Adipocyte (in vitro differentiated cells): ENCODE measurements at regions not wholly inside any gene's neighbourhood (a gene's known extent, or its start where the extent isn't known, plus 50 kb on each side); places are given as distances from the start of the nearest gene placed in this dataset.
"Not testable (repeated sequence)": the region's sequence is repeated elsewhere in the genome, so short reads cannot be mapped to it uniquely, and the experiment has no call there.

Experiments
- DNase-seq: peaks from one replicate; pipeline ENCODE4 v3.0.0-alpha.2; 2015; ENCODE audit warnings: low read depth
- H3K27me3 ChIP-seq: replicated peaks from 2 replicates; pipeline ENCODE4 v1.7.0; 2013; ENCODE audit warnings: mild to moderate bottlenecking, low read length, moderate library complexity; ENCODE audit not compliant: control insufficient read depth, insufficient read depth
- H3K36me3 ChIP-seq: 2 replicates; pipeline ENCODE4 v1.7.0; 2013; ENCODE audit warnings: low read length, mild to moderate bottlenecking, moderate library complexity; ENCODE audit not compliant: control insufficient read depth, insufficient read depth, severe bottlenecking
- H3K4me1 ChIP-seq: 2 replicates; pipeline ENCODE4 v1.7.0; 2013; ENCODE audit warnings: mild to moderate bottlenecking, low read length, moderate library complexity; ENCODE audit not compliant: control insufficient read depth, insufficient read depth
- H3K4me3 ChIP-seq: 2 replicates; pipeline ENCODE4 v1.7.0; 2013; ENCODE audit warnings: mild to moderate bottlenecking, low read length, moderate library complexity
- H3K9ac ChIP-seq: 2 replicates; pipeline ENCODE4 v1.7.0; 2013; ENCODE audit warnings: mild to moderate bottlenecking, low read length, moderate library complexity
- H3K9me3 ChIP-seq: 2 replicates; pipeline ENCODE4 v1.7.0; 2013; ENCODE audit warnings: mild to moderate bottlenecking, low read length, moderate library complexity; ENCODE audit not compliant: control insufficient read depth

DNA sequence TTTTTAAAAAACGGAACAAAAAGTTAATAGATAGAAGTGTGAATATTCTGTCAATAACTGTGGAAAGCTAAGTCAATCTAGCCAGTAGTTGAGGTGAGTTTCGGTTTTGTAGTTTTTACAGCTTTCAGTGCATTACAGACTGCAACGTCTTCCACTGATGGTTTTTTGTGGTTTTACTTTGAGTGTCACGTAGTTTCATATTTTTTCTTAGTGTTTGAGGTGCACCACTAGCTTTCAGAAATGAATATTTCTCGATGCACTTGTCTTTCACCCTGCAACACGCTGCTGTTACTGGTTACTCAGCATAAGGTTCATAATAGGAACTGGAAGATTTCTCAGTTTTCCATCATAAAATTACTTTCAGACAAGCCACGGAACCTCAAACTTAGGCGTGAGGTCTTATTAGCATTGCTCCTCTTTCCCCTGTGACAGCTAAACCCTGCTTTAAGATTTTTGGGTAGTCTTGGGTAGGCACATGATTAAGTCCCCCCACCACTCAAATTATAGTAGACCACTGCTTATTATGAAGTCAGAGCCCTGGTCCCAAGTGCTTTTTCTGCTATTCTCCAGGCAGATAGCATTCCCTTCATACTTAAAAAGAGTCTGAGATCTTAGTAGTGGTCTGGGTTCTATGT is 1412.7 kb downstream of the KCNT2 start:
- Histone ChIP-seq H3K36me3 (no peaks in the 10 kb centered on the region), H3K27me3 (no peaks in the 10 kb centered on the region), H3K9ac (no peak overlapping the region), H3K4me1 (no peaks in the 10 kb centered on the region), H3K9me3 (no peaks in the 10 kb centered on the region), H3K4me3 (no peak overlapping the region)
- no peak for DNase-seq

DNA sequence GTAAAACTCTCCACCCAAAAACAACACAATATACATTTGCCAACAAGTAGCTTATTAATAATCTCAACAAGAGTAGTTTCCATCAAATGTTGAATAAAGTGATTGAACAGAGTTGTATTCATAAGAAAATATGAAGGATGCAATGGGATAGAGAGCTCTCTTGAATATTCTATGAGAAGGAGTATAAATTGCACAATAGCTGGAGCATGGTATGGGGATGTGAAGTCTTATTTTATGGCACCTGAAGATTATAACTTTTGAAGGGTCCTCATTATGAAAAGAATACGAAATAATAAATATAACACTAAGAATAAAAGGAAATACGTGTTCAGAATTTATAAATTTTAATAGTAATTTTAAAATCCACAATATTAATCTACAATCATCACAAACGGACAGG is 1415.1 kb downstream of the KCNT2 start:
- Histone ChIP-seq H3K4me3 (no peak overlapping the region), H3K9me3 (no peaks in the 10 kb centered on the region), H3K36me3 (no peaks in the 10 kb centered on the region), H3K27me3 (no peaks in the 10 kb centered on the region), H3K9ac (no peak overlapping the region), H3K4me1 (no peaks in the 10 kb centered on the region)
- no peak for DNase-seq

DNA sequence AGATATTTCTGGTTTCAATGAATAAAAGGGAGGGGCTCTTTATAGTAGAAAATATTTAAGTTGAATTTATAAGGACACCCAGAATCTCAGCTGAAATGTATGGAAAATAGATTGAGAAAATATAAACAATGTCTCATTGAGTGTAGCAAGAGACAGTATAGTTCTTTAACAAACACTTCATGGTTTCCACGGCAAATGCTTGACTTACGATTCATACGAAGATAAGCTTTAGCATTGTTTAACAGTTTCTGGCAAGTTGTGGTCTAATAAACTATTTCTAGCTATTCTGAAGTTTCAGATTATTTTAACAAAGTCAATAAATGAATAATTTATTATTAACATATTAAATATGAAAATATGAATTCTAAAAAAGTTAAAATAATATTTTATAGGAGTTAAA is 1419.4 kb downstream of the KCNT2 start:
- no peaks in the 10 kb centered on the region for H3K9me3 ChIP-seq
- no peaks in the 10 kb centered on the region for H3K4me1 ChIP-seq
- no peak overlapping the region for H3K9ac ChIP-seq
- H3K36me3 ChIP-seq, result no peaks in the 10 kb centered on the region
- peak; percentile 25 for DNase-seq
- H3K4me3 ChIP-seq, result no peak overlapping the region
- H3K27me3 ChIP-seq, result no peaks in the 10 kb centered on the region

DNA sequence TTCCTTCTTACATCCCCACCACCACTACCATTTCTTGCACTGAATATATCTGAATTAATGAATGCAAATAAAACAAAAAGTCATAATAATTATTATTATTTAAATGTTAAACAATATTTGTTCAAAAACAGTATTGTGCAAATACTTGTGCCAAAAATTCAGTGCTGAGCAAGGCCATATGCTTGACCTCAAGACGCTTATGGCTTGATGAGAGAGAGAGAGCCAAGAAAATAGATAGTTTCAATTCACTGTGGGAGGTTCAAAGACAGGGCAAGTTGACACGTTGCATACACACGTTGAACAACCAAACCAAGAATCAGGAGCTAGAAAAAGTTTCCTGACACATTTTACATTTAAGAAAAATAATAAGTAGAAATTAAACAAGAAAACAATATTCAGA is 1421.7 kb downstream of the KCNT2 start:
- DNase-seq, result no peak
- no peak overlapping the region for H3K9ac ChIP-seq
- H3K27me3 ChIP-seq, result no peaks in the 10 kb centered on the region
- H3K36me3 ChIP-seq, result no peaks in the 10 kb centered on the region
- H3K4me1 ChIP-seq, result no peaks in the 10 kb centered on the region
- no peaks in the 10 kb centered on the region for H3K9me3 ChIP-seq
- no peak overlapping the region for H3K4me3 ChIP-seq

DNA sequence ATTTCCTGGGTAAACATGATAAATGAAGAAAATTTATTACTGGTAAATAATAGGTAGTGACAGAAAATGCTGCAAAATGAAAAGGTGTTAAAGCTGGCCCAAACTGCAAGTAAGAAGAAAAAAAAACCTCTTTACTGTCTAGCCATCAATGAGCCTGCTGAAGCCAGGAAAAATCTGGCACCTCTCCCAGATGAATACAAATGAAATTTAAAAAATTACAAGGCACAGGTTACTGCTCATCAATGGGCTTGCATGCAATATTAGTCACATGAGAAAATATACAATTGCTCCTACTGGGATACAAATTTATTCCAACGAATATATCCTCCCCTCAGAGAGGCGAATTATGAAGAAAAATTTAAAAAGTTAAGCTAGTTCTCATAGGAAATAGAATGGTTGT is 1422.5 kb downstream of the KCNT2 start:
- DNase-seq, result no peak
- H3K9ac ChIP-seq, result no peak overlapping the region
- H3K36me3 ChIP-seq, result no peaks in the 10 kb centered on the region
- H3K4me1 ChIP-seq, result no peaks in the 10 kb centered on the region
- H3K4me3 ChIP-seq, result no peak overlapping the region
- no peaks in the 10 kb centered on the region for H3K27me3 ChIP-seq
- no peaks in the 10 kb centered on the region for H3K9me3 ChIP-seq

DNA sequence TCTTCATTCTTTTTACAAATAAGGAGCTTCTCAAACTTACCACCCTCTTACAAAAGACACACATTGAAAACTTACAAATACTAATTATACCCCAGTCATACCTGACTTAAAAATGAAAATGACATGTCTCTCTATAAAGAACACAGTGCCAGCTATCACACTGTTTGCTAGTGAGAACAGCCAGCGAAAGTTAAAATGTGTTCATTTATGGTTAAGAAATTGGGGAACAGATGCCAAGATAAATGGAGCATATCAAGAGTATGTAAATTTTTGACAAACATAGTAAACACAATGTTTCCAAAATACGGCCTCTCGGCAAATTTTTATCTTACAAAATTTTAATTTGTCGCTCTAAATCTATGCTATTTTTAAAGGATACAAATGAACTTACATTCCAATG is 1422.9 kb downstream of the KCNT2 start:
- no peaks in the 10 kb centered on the region for H3K4me1 ChIP-seq
- H3K9ac ChIP-seq, result no peak overlapping the region
- no peaks in the 10 kb centered on the region for H3K9me3 ChIP-seq
- DNase-seq, result no peak
- H3K4me3 ChIP-seq, result no peak overlapping the region
- no peaks in the 10 kb centered on the region for H3K27me3 ChIP-seq
- no peaks in the 10 kb centered on the region for H3K36me3 ChIP-seq

DNA sequence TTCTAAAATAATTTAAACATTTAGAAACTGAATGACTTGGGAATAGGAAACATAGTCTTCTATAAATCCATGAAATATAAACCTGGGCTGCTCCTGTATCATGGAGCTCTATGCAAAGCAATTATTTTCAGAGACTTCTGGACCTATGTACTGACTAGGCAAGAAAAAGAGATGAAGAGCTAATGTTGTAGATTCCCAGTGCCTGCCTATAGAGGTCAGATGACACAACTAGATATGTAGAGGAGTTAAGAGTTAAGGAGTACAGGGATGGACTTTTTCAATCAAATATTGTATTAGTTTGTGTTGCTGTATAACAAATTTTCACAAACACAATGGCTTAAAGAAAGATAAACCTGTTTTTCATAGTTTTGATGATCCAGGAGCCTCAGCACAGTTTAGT is 1434.5 kb downstream of the KCNT2 start:
- DNase-seq, result no peak
- H3K36me3 ChIP-seq, result no peaks in the 10 kb centered on the region
- no peaks in the 10 kb centered on the region for H3K9me3 ChIP-seq
- no peak overlapping the region for H3K4me3 ChIP-seq
- no peaks in the 10 kb centered on the region for H3K27me3 ChIP-seq
- H3K9ac ChIP-seq, result no peak overlapping the region
- no peaks in the 10 kb centered on the region for H3K4me1 ChIP-seq

DNA sequence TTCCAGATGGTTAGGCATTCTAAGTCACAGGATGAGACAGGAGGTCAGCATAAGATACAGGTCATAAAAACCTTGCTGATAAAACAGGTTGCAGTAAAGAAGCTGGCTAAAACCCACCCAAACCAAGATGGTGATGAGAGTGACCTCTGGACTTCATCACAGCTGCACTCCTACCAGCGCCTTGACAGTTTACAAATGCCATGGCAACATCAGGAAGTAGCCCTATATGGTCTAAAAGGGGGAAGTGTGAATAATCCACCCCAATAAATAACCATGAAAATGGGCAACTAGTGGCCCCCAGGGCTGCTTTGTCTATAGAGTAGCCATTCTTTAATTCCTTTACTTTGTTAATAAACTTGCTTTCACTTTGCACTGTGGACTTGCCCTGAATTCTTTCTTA is 1448.4 kb downstream of the KCNT2 start:
- H3K36me3 ChIP-seq, H3K4me1 ChIP-seq, H3K9me3 ChIP-seq, H3K27me3 ChIP-seq, DNase-seq, H3K9ac ChIP-seq, H3K4me3 ChIP-seq: not testable (repeated sequence)

DNA sequence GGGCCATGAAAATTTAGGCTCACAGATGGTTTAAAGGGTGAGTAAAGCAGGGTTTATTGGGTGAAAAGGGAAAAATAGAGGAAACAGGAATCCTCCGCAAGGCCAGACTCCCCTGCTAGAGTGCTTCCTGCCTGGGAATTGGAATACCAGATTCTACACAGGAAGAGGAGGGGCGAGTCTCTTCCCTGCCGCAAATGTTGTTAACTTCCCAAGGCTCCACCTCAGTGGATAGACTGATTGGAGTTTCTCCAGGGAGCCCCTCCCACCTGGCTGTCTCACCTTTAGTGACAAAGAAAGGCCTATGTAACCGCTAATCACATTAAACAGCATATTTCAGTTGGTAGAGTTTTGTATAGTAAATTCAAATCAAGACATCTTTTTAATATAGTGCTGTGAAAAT is 1450.1 kb downstream of the KCNT2 start:
- H3K36me3 ChIP-seq, result no peaks in the 10 kb centered on the region
- no peak overlapping the region for H3K9ac ChIP-seq
- no peak overlapping the region for H3K4me3 ChIP-seq
- no peaks in the 10 kb centered on the region for H3K27me3 ChIP-seq
- no peaks in the 10 kb centered on the region for H3K9me3 ChIP-seq
- no peaks in the 10 kb centered on the region for H3K4me1 ChIP-seq
- no peak for DNase-seq

DNA sequence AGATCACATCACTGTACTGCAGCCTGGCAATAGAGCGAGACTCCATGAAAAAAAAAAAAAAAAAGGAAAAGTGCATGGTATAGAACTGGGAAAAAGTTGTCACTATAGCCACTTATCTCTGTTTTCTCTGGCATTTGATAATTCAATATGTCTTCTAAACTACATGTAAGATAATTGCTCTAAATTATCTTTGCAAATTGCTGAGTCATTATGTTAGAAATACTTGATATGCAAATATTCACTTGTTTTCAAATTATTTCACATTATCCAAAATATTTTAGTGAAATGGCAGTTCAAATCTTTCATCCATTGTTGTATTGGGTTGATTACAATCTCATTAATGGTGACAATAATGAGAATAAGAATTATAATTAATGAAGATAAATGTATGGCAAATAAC is 1455.1 kb downstream of the KCNT2 start:
- H3K9ac ChIP-seq, result no peak overlapping the region
- DNase-seq, result no peak
- H3K36me3 ChIP-seq, result no peaks in the 10 kb centered on the region
- no peaks in the 10 kb centered on the region for H3K27me3 ChIP-seq
- H3K4me1 ChIP-seq, result no peaks in the 10 kb centered on the region
- H3K4me3 ChIP-seq, result no peak overlapping the region
- no peaks in the 10 kb centered on the region for H3K9me3 ChIP-seq

DNA sequence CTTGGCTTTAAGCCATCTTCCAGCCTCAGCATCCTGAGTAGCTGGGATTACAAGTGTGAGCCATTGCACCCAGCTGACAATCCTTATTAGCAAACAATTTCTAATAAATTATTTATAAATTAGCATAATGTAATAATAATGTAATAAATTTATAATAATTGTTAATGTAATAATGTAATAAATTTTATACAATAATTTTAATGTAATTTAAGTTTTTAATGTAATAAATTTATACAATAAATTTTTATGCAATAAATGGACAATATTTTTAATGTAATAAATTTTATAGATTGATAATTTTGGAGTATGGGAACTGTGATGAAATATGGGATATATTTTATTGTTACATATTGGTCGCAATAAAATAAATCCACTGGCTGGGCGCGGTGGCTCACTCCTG is 1457.5 kb downstream of the KCNT2 start:
- H3K9ac ChIP-seq, result no peak overlapping the region
- H3K4me3 ChIP-seq, result no peak overlapping the region
- H3K4me1 ChIP-seq, result no peaks in the 10 kb centered on the region
- no peak for DNase-seq
- no peaks in the 10 kb centered on the region for H3K27me3 ChIP-seq
- H3K9me3 ChIP-seq, result no peaks in the 10 kb centered on the region
- no peaks in the 10 kb centered on the region for H3K36me3 ChIP-seq

DNA sequence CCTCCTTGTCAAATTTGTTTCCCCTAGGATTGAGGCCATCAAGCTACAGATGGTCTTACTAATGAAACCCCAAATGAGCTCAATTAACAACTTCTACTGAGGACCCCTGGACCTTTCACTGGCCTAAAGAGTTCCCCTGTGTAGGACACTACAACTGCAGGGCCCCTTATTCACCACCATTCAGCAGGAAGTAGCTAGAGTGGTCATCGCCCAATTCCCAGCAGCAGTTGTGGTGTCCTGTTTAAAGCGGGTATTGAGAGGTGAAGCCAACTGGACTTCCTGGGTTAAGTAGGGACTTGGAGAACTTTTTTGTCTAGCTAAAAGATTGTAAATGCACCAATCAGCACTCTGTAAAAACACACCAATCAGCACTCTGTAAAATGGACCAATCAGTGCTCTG is 1466.9 kb downstream of the KCNT2 start:
- DNase-seq, result no peak
- Histone ChIP-seq H3K9ac (no peak overlapping the region), H3K4me3 (no peak overlapping the region), H3K36me3 (no peaks in the 10 kb centered on the region), H3K27me3 (no peaks in the 10 kb centered on the region), H3K4me1 (no peaks in the 10 kb centered on the region), H3K9me3 (peaks cover 5% of the 10 kb centered on the region)
